Breast epithelium (tissue), 4 donors: ENCODE measurements at regions not wholly inside any gene's neighbourhood (a gene's known extent, or its start where the extent isn't known, plus 50 kb on each side); places are given as distances from the start of the nearest gene placed in this dataset.

ENCODE experiments used
- DNase-seq, 2 donors: peaks; one replicate each; pipeline ENCODE4 v3.0.0-alpha.2; 2019; ENCODE audit warnings: low spot score in 2 of 2
- H3K27ac ChIP-seq, 2 donors: fragments of 200-600 bp; sonication (generic) in 1 of 2; one replicate each; pipeline ENCODE4 v1.5.1; 2016 to 2019; ENCODE audit warnings: mild to moderate bottlenecking in 1 of 2
- H3K27me3 ChIP-seq, 2 donors: fragments of 200-600 bp; sonication (generic) in 1 of 2; one replicate each; pipeline versions ENCODE4 v1.5.1 to v1.6.0; 2017 to 2019; ENCODE audit warnings: control low read depth in 1 of 2, mild to moderate bottlenecking in 1 of 2
- H3K36me3 ChIP-seq: fragments of 200-600 bp; one replicate; pipeline ENCODE4 v1.5.1; 2019
- H3K4me1 ChIP-seq, 2 donors: fragments of 200-600 bp; sonication (generic); one replicate each; pipeline ENCODE4 v1.5.1; 2016 to 2019; ENCODE audit warnings: control low read depth in 1 of 2
- H3K4me3 ChIP-seq, 3 donors: fragments of 200-600 bp; sonication (generic); 1 replicate in 2 of 3; 2 replicates in 1 of 3; pipeline ENCODE4 v1.5.1; 2016 to 2019; ENCODE audit warnings: mild to moderate bottlenecking in 3 of 3, moderate library complexity in 2 of 3
- H3K9me3 ChIP-seq, 2 donors: fragments of 200-600 bp; sonication (generic) in 1 of 2; one replicate each; pipeline ENCODE4 v1.5.1; 2016 to 2019; ENCODE audit warnings: control low read depth in 1 of 2
- POLR2A ChIP-seq: fragments of 450-650 bp; IDR thresholded peaks from one replicate; pipeline ENCODE4 v1.6.1; 2016; ENCODE audit warnings: antibody characterized with exemption, mild to moderate bottlenecking, moderate library complexity
- POLR2AphosphoS5 ChIP-seq, 3 donors: sonication (generic); formaldehyde crosslinking; IDR thresholded peaks; one replicate each; pipeline ENCODE4 v1.6.1; 2017; ENCODE audit warnings: antibody characterized with exemption in 3 of 3
- intact Hi-C: fragments of 100-400 bp; cut with DNase I; formaldehyde crosslinking; loops from one replicate; pipeline ENCODE4 v1.15.1; 2023; ENCODE audit warnings: low total_unique reads
- TF ChIP-seq, protein P1 (sequence below), 3 donors: fragments of 450-650 bp; IDR thresholded peaks; one replicate each; pipeline ENCODE4 v1.5.1; 2016 to 2017; ENCODE audit warnings: antibody characterized with exemption in 3 of 3, mild to moderate bottlenecking in 3 of 3, moderate library complexity in 3 of 3

DNA sequence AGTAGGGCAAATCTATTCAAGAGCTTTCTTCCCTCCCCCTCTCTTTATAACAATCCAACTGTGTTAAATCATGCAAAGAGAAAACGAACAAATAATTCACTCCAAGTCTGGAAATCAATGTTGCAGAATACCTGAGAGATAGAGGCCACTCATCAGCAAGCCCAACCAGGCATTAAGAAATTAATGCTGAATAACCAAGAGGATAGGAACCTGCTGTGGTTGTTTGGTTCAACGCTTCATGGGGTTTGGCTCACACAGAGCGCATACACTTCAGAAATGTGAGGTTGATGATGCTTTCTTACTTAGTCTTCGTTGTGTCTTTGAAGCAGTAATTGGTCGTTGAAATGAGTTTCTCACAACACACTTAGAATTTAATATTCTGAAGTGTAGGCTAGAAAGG, 1540.0 kb upstream of the PABPC4L start:
- Histone ChIP-seq H3K27me3 (no peaks in the 10 kb centered on the region), H3K4me1 (no peaks in the 10 kb centered on the region), H3K36me3 (no peaks in the 10 kb centered on the region), H3K9me3 (no peaks in the 10 kb centered on the region), H3K4me3 (no peak overlapping the region), H3K27ac (no peak overlapping the region)
- no peak for DNase-seq
- TF ChIP-seq, protein P1, sequence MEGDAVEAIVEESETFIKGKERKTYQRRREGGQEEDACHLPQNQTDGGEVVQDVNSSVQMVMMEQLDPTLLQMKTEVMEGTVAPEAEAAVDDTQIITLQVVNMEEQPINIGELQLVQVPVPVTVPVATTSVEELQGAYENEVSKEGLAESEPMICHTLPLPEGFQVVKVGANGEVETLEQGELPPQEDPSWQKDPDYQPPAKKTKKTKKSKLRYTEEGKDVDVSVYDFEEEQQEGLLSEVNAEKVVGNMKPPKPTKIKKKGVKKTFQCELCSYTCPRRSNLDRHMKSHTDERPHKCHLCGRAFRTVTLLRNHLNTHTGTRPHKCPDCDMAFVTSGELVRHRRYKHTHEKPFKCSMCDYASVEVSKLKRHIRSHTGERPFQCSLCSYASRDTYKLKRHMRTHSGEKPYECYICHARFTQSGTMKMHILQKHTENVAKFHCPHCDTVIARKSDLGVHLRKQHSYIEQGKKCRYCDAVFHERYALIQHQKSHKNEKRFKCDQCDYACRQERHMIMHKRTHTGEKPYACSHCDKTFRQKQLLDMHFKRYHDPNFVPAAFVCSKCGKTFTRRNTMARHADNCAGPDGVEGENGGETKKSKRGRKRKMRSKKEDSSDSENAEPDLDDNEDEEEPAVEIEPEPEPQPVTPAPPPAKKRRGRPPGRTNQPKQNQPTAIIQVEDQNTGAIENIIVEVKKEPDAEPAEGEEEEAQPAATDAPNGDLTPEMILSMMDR (IDR thresholded peaks at IDR 0.05), result no peak
- intact Hi-C loops, result loop anchor here (5.0 kb wide), 1 partner anchor 204 kb away; no protein-coding TSS in a partner anchor

DNA sequence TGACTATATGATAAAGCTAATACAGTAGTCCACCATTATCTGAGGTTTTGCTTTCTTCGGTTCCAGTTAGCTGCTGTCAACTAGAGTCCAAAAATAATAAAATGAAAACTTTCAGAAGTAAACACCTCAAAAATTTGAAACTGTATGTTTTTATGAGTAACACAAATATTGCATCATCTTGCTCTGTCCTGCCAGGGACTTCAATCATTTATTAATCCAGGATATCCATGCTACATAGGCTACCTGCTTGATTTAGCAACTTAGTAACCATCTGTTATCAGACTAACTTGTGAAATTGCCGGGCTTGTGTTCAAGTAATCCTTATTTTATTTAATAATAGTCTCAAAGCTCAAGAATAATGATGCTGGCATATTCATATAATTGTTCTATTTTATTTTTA, 1537.8 kb upstream of the PABPC4L start:
- Histone ChIP-seq H3K4me1 (no peaks in the 10 kb centered on the region), H3K9me3 (no peaks in the 10 kb centered on the region), H3K36me3 (no peaks in the 10 kb centered on the region), H3K4me3 (no peak overlapping the region), H3K27ac (no peak overlapping the region), H3K27me3 (no peaks in the 10 kb centered on the region)
- intact Hi-C loops, result no loop called here
- TF ChIP-seq, protein P1 (IDR thresholded peaks at IDR 0.05), result no peak
- TF ChIP-seq POLR2A (no peak), POLR2AphosphoS5 (IDR thresholded peaks at IDR 0.05) (no peak)
- no peak for DNase-seq

DNA sequence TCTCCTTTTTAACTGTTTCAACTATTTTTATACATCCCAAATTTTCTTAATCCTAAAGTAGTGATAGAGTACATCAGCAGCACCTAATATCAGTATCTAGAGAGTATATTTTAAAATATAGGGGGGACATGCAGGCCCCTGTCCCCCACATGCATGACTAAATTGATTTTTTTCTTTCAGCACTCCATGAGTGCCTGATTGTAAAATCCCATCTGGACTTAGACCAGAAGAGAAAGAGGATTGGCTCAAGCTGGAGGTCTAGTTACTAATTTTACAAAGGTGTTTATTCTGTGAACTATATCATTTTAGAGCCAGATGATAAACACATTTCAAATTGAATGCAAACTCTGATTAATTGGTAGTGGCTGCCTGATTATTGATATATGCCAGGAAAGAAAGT, 1533.9 kb upstream of the PABPC4L start:
- Histone ChIP-seq H3K4me1 (no peaks in the 10 kb centered on the region), H3K36me3 (no peaks in the 10 kb centered on the region), H3K9me3 (no peaks in the 10 kb centered on the region), H3K27me3 (no peaks in the 10 kb centered on the region), H3K4me3 (no peak overlapping the region), H3K27ac (no peak overlapping the region)
- intact Hi-C loops, result no loop called here
- DNase-seq, result no peak
- TF ChIP-seq POLR2AphosphoS5 (IDR thresholded peaks at IDR 0.05) (no peak), POLR2A (no peak)
- TF ChIP-seq, protein P1 (IDR thresholded peaks at IDR 0.05), result no peak

DNA sequence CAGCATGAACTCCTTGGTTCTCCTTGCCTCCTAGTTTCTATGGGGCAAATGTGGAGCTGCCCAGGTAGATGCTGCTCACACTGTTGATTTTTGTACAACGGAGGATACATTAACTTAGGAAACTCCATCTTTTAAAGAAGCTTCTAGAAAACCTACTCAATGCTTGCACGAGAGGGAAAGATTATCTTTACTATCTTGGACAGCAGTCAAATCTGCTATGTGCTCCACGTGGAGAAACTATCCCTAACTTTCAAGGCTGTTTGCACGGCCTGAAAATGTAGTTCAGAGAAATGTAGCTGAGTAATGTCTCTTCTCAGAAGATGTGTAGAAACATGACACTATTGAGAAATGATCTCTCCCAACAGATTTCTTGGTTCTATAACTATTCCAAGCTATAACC, 1530.9 kb upstream of the PABPC4L start:
- Histone ChIP-seq H3K27me3 (no peaks in the 10 kb centered on the region), H3K4me1 (no peaks in the 10 kb centered on the region), H3K9me3 (no peaks in the 10 kb centered on the region), H3K27ac (no peak overlapping the region), H3K36me3 (no peaks in the 10 kb centered on the region), H3K4me3 (no peak overlapping the region)
- intact Hi-C loops, result no loop called here
- TF ChIP-seq POLR2AphosphoS5 (IDR thresholded peaks at IDR 0.05), result no peak
- TF ChIP-seq, protein P1 (IDR thresholded peaks at IDR 0.05), result no peak
- TF ChIP-seq POLR2A, result no peak
- DNase-seq, result no peak

DNA sequence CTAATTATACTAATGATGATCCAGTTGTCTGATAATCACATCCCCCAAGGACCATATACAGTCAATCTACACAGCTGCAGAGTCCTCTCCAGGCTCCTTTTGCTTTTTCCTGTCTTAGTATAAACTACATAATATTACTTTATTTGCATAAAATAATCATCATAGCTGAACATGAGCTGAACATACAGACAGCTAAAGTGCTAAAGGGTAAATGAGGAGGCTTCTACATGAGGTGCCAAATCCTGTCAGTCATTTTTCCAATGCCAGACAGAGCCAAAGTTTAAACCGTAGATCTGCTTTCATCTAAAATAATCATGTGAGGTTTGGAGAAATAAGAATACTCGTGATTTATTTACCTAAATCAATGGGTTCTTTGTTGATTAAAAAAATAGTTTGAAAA, 1530.1 kb upstream of the PABPC4L start:
- Histone ChIP-seq H3K27me3 (no peaks in the 10 kb centered on the region), H3K27ac (no peak overlapping the region), H3K4me1 (no peaks in the 10 kb centered on the region), H3K36me3 (no peaks in the 10 kb centered on the region), H3K4me3 (no peak overlapping the region), H3K9me3 (no peaks in the 10 kb centered on the region)
- no peak for DNase-seq
- TF ChIP-seq POLR2AphosphoS5 (IDR thresholded peaks at IDR 0.05) (no peak), POLR2A (no peak)
- TF ChIP-seq, protein P1 (IDR thresholded peaks at IDR 0.05), result no peak
- intact Hi-C loops, result no loop called here
